ENCODE measurements at regions not wholly inside any gene's neighbourhood (a gene's known extent, or its start where the extent isn't known, plus 50 kb on each side); places are given as distances from the start of the nearest gene placed in this dataset.

- TF ChIP-seq CTCF (IDR thresholded peaks at IDR 0.05; ENCODE audit: borderline replicate concordance, extremely low read depth, low read length, poor library complexity, severe bottlenecking) (no peak), EZH2 (IDR thresholded peaks at IDR 0.05; ENCODE audit: borderline replicate concordance, low read depth, low read length, severe bottlenecking) (no peak)
Measured at GRCh38 chr9:85302938-85303756, 438.6 kb downstream of the AGTPBP1 start.

Measured in DND-41 (cell line).